ENCODE measurements at regions not wholly inside any gene's neighbourhood (a gene's known extent, or its start where the extent isn't known, plus 50 kb on each side); places are given as distances from the start of the nearest gene placed in this dataset.

DNA sequence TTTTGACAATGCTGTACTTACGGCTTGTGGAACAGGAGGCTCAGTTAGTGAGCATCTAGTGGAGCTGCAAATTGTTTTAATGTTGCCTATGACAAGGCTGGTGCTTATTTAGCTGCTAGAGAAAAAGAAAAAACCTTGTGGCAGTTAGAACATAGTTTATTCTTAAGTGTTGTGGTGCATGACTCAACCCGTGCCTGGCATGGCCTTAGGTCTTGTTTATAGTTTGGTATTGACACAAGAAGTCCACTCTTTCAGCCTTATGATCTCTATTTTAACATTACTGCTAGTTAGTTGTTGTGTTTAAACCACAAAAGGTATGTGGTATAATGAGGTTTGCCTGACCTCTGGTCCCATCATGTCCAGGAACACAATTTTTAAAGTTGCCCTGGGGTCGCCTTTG lies 744.6 kb downstream of the FAM181B start:
- TF ChIP-seq EZH2 (IDR thresholded peaks at IDR 0.05; ENCODE audit: borderline replicate concordance): no peak
- no peak for TF ChIP-seq EZH2phosphoT487 (IDR thresholded peaks at IDR 0.05; ENCODE audit: low read depth, severe bottlenecking, unreplicated experiment)
- TF ChIP-seq, protein P1, sequence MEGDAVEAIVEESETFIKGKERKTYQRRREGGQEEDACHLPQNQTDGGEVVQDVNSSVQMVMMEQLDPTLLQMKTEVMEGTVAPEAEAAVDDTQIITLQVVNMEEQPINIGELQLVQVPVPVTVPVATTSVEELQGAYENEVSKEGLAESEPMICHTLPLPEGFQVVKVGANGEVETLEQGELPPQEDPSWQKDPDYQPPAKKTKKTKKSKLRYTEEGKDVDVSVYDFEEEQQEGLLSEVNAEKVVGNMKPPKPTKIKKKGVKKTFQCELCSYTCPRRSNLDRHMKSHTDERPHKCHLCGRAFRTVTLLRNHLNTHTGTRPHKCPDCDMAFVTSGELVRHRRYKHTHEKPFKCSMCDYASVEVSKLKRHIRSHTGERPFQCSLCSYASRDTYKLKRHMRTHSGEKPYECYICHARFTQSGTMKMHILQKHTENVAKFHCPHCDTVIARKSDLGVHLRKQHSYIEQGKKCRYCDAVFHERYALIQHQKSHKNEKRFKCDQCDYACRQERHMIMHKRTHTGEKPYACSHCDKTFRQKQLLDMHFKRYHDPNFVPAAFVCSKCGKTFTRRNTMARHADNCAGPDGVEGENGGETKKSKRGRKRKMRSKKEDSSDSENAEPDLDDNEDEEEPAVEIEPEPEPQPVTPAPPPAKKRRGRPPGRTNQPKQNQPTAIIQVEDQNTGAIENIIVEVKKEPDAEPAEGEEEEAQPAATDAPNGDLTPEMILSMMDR (IDR thresholded peaks at IDR 0.05; ENCODE audit: poor library complexity): no peak
- Histone ChIP-seq H3K9me2 (replicated peaks; ENCODE audit: insufficient read depth) (no peaks in the 10 kb centered on the region), H3K9me3 (ENCODE audit: low read depth) (no peaks in the 10 kb centered on the region), H3K36me3 (replicated peaks; ENCODE audit: insufficient read depth, low read depth) (no peaks in the 10 kb centered on the region), H3K4me1 (ENCODE audit: insufficient read depth) (no peaks in the 10 kb centered on the region), H3K79me2 (no peaks in the 10 kb centered on the region), H3K27ac (no peak overlapping the region), H4K20me1 (ENCODE audit: insufficient read depth, poor library complexity, severe bottlenecking) (no peaks in the 10 kb centered on the region), H3K4me2 (no peak overlapping the region), H2AFZ (no peak overlapping the region), H3K27me3 (no peaks in the 10 kb centered on the region), H3K4me3 (no peak overlapping the region)
- DNase-seq (ENCODE audit: low spot score): no peak
- WGBS (ENCODE audit: low lambda C conversion rate, missing lambda C conversion rate): 78% methylated on average over 3 of the region's 3 CpGs

DNA sequence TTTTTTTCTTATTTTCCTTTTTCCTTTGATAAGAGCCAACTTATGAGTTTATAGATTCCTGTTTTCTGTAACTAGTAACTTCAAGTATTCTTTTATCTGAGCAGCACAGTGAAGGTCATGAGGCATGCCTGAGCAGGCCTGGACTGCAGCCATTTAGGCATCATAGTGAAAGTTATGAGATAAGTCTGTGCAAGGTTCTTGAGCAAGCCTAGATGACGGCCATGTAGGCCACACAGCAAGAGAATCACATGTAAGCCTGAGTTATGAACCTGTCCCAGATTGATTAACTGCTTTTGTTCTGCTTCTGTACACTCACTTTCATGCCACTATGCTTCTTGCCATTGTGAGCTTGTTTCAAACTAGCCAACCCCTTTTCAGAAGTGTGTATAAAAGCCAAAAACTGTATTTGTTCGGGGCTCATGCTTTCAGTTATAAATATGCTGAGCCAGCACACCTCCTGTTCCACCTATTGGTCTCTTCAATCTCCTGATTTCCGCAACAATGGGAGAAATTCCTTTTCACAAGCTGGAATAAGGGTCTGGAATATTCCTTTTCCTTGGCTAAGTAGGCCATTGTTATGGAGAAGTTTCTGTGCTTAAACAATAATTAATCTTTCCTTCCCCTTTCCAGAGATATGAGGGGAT lies 745.7 kb downstream of the FAM181B start:
- Histone ChIP-seq H2AFZ (no peak overlapping the region), H3K27ac (peak overlapping the region; percentile 38)

DNA sequence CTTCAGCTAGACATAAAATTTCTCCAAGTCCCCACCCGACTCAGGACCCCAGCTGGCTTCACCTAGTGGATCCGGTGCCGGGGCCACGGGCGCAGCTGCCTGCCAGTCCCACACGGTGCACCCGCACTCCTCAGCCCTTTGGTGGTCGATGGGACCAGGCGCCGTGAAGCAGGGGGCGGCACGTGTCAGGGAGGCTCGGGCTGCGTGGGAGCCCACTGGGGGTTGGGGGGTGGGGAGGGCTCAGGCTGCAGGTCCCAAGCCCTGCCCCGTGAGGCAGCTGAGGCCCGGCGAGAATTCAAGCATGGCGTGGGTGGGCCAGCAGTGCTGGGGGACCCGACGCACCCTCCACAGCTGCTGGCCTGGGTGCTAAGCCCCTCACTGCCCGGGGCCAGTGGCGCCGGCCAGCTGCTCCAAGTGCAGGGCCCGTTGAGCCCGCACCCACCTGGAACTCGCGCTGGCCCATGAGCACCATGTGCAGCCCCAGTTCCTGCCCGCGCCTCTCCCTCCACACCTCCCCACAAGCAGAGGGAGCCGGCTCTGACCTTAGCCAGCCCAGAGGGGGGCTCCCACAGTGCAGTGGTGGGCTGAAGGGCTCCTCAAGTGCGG lies 747.0 kb downstream of the FAM181B start:
- TF ChIP-seq EZH2 (IDR thresholded peaks at IDR 0.05; ENCODE audit: borderline replicate concordance) (no peak), EZH2phosphoT487 (IDR thresholded peaks at IDR 0.05; ENCODE audit: low read depth, severe bottlenecking, unreplicated experiment) (no peak)
- TF ChIP-seq, protein P1 (IDR thresholded peaks at IDR 0.05; ENCODE audit: poor library complexity): no peak
- Histone ChIP-seq H3K9me3 (ENCODE audit: low read depth) (no peaks in the 10 kb centered on the region), H3K27ac (no peak overlapping the region), H3K36me3 (replicated peaks; ENCODE audit: insufficient read depth, low read depth) (no peaks in the 10 kb centered on the region), H4K20me1 (ENCODE audit: insufficient read depth, poor library complexity, severe bottlenecking) (no peaks in the 10 kb centered on the region), H3K4me1 (ENCODE audit: insufficient read depth) (no peaks in the 10 kb centered on the region), H3K4me2 (no peak overlapping the region), H3K4me3 (no peak overlapping the region), H3K27me3 (no peaks in the 10 kb centered on the region), H3K79me2 (no peaks in the 10 kb centered on the region), H3K9me2 (replicated peaks; ENCODE audit: insufficient read depth) (no peaks in the 10 kb centered on the region), H2AFZ (no peak overlapping the region)
- WGBS (ENCODE audit: low lambda C conversion rate, missing lambda C conversion rate): 94% methylated on average over 23 of the region's 31 CpGs
- DNase-seq (ENCODE audit: low spot score): no peak

More for the DNA sequence above, 745.7 kb downstream of the FAM181B start:
- Histone ChIP-seq H3K4me1 (ENCODE audit: insufficient read depth) (no peaks in the 10 kb centered on the region), H3K4me3 (no peak overlapping the region), H3K9me2 (replicated peaks; ENCODE audit: insufficient read depth) (no peaks in the 10 kb centered on the region), H3K79me2 (no peaks in the 10 kb centered on the region), H4K20me1 (ENCODE audit: insufficient read depth, poor library complexity, severe bottlenecking) (no peaks in the 10 kb centered on the region), H3K9me3 (ENCODE audit: low read depth) (no peaks in the 10 kb centered on the region), H3K27me3 (no peaks in the 10 kb centered on the region), H3K36me3 (replicated peaks; ENCODE audit: insufficient read depth, low read depth) (no peaks in the 10 kb centered on the region), H3K4me2 (no peak overlapping the region)
- TF ChIP-seq EZH2 (IDR thresholded peaks at IDR 0.05; ENCODE audit: borderline replicate concordance) (no peak), EZH2phosphoT487 (IDR thresholded peaks at IDR 0.05; ENCODE audit: low read depth, severe bottlenecking, unreplicated experiment) (no peak)
- TF ChIP-seq, protein P1 (IDR thresholded peaks at IDR 0.05; ENCODE audit: poor library complexity): no peak
- peak; percentile 47 for DNase-seq (ENCODE audit: low spot score)
- WGBS (ENCODE audit: low lambda C conversion rate, missing lambda C conversion rate): 64% methylated on average over 3 of the region's 3 CpGs
